ENCODE measurements at regions not wholly inside any gene's neighbourhood (a gene's known extent, or its start where the extent isn't known, plus 50 kb on each side); places are given as distances from the start of the nearest gene placed in this dataset.

GRCh38 chr14:34034447-34035176 lies 83.7 kb upstream of the EGLN3 start:
- H3K4me1 ChIP-seq = peaks cover 0 to 30% of the 10 kb centered on the region in 2 donors
- H3K27ac ChIP-seq = peak overlapping the region; percentile 78 to 92
- H3K27me3 ChIP-seq = no peaks in the 10 kb centered on the region
- TF ChIP-seq, protein P1, sequence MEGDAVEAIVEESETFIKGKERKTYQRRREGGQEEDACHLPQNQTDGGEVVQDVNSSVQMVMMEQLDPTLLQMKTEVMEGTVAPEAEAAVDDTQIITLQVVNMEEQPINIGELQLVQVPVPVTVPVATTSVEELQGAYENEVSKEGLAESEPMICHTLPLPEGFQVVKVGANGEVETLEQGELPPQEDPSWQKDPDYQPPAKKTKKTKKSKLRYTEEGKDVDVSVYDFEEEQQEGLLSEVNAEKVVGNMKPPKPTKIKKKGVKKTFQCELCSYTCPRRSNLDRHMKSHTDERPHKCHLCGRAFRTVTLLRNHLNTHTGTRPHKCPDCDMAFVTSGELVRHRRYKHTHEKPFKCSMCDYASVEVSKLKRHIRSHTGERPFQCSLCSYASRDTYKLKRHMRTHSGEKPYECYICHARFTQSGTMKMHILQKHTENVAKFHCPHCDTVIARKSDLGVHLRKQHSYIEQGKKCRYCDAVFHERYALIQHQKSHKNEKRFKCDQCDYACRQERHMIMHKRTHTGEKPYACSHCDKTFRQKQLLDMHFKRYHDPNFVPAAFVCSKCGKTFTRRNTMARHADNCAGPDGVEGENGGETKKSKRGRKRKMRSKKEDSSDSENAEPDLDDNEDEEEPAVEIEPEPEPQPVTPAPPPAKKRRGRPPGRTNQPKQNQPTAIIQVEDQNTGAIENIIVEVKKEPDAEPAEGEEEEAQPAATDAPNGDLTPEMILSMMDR (IDR thresholded peaks at IDR 0.05) = no peak
- H3K9me3 ChIP-seq = no peaks in the 10 kb centered on the region
- H3K36me3 ChIP-seq = no peaks in the 10 kb centered on the region
- no peak overlapping the region for H3K4me3 ChIP-seq
- no peak for DNase-seq (ENCODE audit: low spot score)

DNA sequence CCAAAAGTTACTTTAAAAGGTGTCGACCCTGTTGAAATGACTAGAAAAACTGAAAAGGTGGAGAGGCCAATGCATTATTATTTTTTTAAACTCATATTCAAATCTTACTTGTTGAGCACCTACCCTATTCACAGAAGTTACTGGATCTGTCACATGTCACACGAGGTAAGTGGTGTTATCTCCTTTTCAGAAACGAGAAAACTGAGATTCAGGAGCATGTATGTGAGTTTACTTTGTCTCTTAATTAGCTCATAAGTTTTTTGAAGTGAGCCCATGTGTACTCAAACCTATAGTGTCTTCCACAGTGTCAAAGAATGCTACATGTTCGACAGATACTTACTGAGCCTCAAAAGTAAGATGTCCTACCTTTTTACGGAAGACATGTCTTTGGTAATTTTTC lies 81.8 kb upstream of the EGLN3 start:
- no peaks in the 10 kb centered on the region for H3K9me3 ChIP-seq
- no peak overlapping the region for H3K4me3 ChIP-seq
- no peak overlapping the region for H3K27ac ChIP-seq
- H3K27me3 ChIP-seq = no peaks in the 10 kb centered on the region
- no peak for DNase-seq (ENCODE audit: low spot score)
- no peaks in the 10 kb centered on the region for H3K36me3 ChIP-seq
- peaks cover 0 to 30% of the 10 kb centered on the region in 2 donors for H3K4me1 ChIP-seq
- TF ChIP-seq, protein P1 (IDR thresholded peaks at IDR 0.05) = no peak

DNA sequence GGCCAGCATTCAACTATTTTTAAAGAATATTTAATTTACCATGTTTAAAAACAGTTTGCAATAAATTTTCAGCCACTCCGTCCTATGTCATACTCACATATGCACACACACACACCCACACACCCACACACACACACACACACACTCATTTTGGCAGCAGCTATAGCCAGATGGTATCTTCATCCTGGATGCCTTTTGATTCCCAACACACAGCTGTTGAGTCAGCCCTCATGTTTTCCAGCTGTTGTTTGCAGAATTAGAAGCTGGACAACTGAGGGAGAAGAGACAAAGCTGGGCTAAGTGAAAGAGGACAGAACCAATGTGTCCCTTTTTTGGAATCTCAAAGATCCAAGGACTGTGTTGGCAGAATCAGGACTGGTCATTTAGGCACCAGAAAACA lies 80.0 kb upstream of the EGLN3 start:
- no peak overlapping the region for H3K4me3 ChIP-seq
- H3K36me3 ChIP-seq = no peaks in the 10 kb centered on the region
- no peaks in the 10 kb centered on the region for H3K9me3 ChIP-seq
- peaks cover 0 to 25% of the 10 kb centered on the region in 2 donors for H3K4me1 ChIP-seq
- peak overlapping the region; percentile 16 to 49 for H3K27ac ChIP-seq
- no peak for DNase-seq (ENCODE audit: low spot score)
- TF ChIP-seq, protein P1 (IDR thresholded peaks at IDR 0.05) = no peak
- no peaks in the 10 kb centered on the region for H3K27me3 ChIP-seq

DNA sequence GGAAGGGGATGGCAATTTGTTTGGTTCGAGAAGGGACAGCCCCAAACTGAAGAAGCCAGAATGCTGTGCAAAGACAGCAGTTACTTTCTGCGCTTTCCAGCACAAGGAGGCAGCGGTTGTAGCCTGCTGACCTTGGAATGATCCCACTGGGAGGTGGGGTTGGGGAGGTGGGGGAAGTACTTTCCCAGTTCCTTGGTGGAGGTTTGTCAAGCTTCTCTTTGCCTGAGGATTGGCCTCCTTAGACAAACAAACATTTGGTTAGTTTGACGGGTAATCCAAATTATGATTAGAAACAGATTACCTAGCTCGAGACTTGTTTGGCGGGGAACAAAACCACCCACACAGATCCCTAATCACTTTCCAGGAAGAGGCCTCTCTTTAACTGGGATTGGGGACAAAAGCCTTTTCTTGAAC lies 79.1 kb upstream of the EGLN3 start:
- no peaks in the 10 kb centered on the region for H3K27me3 ChIP-seq
- H3K9me3 ChIP-seq = no peaks in the 10 kb centered on the region
- H3K36me3 ChIP-seq = no peaks in the 10 kb centered on the region
- DNase-seq (ENCODE audit: low spot score) = no peak
- TF ChIP-seq, protein P1 (IDR thresholded peaks at IDR 0.05) = no peak
- no peak overlapping the region for H3K4me3 ChIP-seq
- H3K27ac ChIP-seq = peak overlapping the region; percentile 49 to 52
- H3K4me1 ChIP-seq = peaks cover 0 to 16% of the 10 kb centered on the region in 2 donors

DNA sequence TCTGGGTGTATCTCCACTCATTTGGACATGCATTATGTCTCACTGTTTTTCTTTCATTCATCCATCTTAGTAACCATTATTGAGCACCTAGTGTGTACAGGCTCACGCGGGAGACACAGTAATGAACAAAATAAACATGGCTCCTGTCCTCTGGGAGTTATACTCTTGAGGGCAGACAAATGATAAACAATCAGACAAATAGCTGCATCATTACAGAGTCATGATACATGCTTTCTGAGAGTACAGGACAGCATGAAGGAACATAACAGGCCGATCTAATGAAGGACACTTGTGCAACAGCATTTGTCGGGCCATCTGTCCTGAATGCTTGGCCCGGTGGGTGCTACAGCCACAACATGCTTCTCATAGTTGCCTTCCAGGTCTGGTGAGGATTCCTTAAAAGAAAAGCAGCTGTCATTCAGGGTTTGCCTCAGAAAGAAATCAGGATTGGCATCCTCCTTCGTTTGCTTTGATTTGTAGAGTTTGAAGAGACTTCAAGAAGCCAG lies 77.2 kb upstream of the EGLN3 start:
- H3K4me1 ChIP-seq = peaks cover 0 to 11% of the 10 kb centered on the region in 2 donors
- H3K4me3 ChIP-seq = no peak overlapping the region
- TF ChIP-seq, protein P1 (IDR thresholded peaks at IDR 0.05) = no peak
- H3K36me3 ChIP-seq = no peaks in the 10 kb centered on the region
- no peaks in the 10 kb centered on the region for H3K9me3 ChIP-seq
- no peak for DNase-seq (ENCODE audit: low spot score)
- H3K27me3 ChIP-seq = no peaks in the 10 kb centered on the region
- no peak overlapping the region for H3K27ac ChIP-seq
